Heart right ventricle (tissue), 16 donors: ENCODE measurements at regions not wholly inside any gene's neighbourhood (a gene's known extent, or its start where the extent isn't known, plus 50 kb on each side); places are given as distances from the start of the nearest gene placed in this dataset.

Experiments used
- ATAC-seq, 8 donors: fragments of 200-7000 bp; cut with Tn5 transposase; one replicate each; pipeline ENCODE4 v1.9.1; 2020; ENCODE audit warnings: mild to moderate bottlenecking in 8 of 8, moderate library complexity in 8 of 8, moderate number of reproducible peaks in 1 of 8
- DNase-seq, 2 donors: peaks; one replicate each; pipeline ENCODE4 v3.0.0-alpha.2; 2020
- H3K27ac ChIP-seq, 10 donors: fragments of 200-600 bp; sonication (generic) in 2 of 10; one replicate each; pipeline versions ENCODE4 v1.5.0 to v1.8.0; 2020 to 2022; ENCODE audit warnings: mild to moderate bottlenecking in 3 of 10
- H3K27me3 ChIP-seq, 7 donors: fragments of 200-600 bp; one replicate each; pipeline ENCODE4 v1.8.0; 2021 to 2022; ENCODE audit warnings: mild to moderate bottlenecking in 2 of 7
- H3K36me3 ChIP-seq, 9 donors: fragments of 200-600 bp; sonication (generic) in 1 of 9; one replicate each; pipeline versions ENCODE4 v1.5.0 to v1.8.0; 2020 to 2022; ENCODE audit warnings: mild to moderate bottlenecking in 2 of 9
- H3K4me1 ChIP-seq, 9 donors: fragments of 200-600 bp; sonication (generic) in 1 of 9; one replicate each; pipeline versions ENCODE4 v1.5.0 to v1.8.0; 2020 to 2022; ENCODE audit warnings: mild to moderate bottlenecking in 4 of 9
- H3K4me3 ChIP-seq, 10 donors: fragments of 200-600 bp; sonication (generic) in 2 of 10; one replicate each; pipeline versions ENCODE4 v1.5.0 to v1.8.0; 2020 to 2022; ENCODE audit warnings: mild to moderate bottlenecking in 7 of 10, moderate library complexity in 2 of 10
- H3K9me3 ChIP-seq, 11 donors: fragments of 200-600 bp in 10 of 11; sonication (generic) in 2 of 11; one replicate each; pipeline versions ENCODE4 v1.5.0 to v1.8.0; 2013 to 2022; ENCODE audit warnings: mild to moderate bottlenecking in 2 of 11, control low read depth in 1 of 11, moderate library complexity in 1 of 11
- CTCF ChIP-seq, 9 donors: fragments of 200-600 bp; sonication (generic) in 2 of 9; IDR thresholded peaks; one replicate each; pipeline versions ENCODE4 v1.5.0 to v1.8.0; 2021 to 2022; ENCODE audit warnings: antibody characterized with exemption in 9 of 9, mild to moderate bottlenecking in 5 of 9, moderate library complexity in 1 of 9
- WGBS, 2 donors: extraction: QIAGEN DNeasy Blood & Tissue Kit; methylation state at CpG; one replicate each; pipeline ENCODE4 v1.1.7; 2013; ENCODE audit warnings: inconsistent platforms in 1 of 2; 5-methylcytosine and 5-hydroxymethylcytosine counted together
- intact Hi-C, 10 donors: fragments of 100-400 bp; cut with DNase I; formaldehyde crosslinking; loops; one replicate each; pipeline versions ENCODE4 v1.11.1 to v1.14.2; 2022
- donor health status: Arrhythmogenic right ventricular cardiomyopathy.
- donor health status: ischemic (EF 13 %, LVEDD 7.1; RV severe dilation, severe dysfunction).
- donor health status: healthy with polysubstance abuse.
- donor health status: DM: no; HTN: yes; CAD: no.
- donor health status: DM: no; HTN: no; CAD: no.
- donor health status: ischemic (EF 25% LVEDD 6.9; RV normal size, moderate dysfunction).
- donor health status: ischemic (EF 25% LVEDD 5.7; RV mildly dilated, moderate dysfunction).
- donor health status: healthy.
- donor health status: DM: yes; HTN: yes; CAD: no.
- donor health status: Ischemic cardiomyopathy.
- donor health status: ischemic (EF 35%, LVEDD 5.7; RV mildly dilated, moderate dysfunction).
- donor health status: nonischemic (EF 11% LVEDD 7.7; RV severe dilation, severe dysfunction).
- donor health status: DM: yes; HTN: yes; CAD: no.
- donor health status: PGD.
- donor health status: ischemic (EF 29% LVEDD 5.4; RV normal size, mild dysfunction).
- donor health status: nonischemic (EF 23%, LVEDD 6.1; RV moderate dilation, normal function).

- Histone ChIP-seq H3K4me1 (no peaks in the 10 kb centered on the region), H3K27ac (no peak overlapping the region), H3K27me3 (no peaks in the 10 kb centered on the region), H3K9me3 (peaks cover 0 to 6% (median 0%) of the 10 kb centered on the region in 11 donors), H3K4me3 (no peak overlapping the region), H3K36me3 (no peaks in the 10 kb centered on the region)
- intact Hi-C loops, result no loop called here
- 77 to 78% methylated on average over 1 of the region's 1 CpG for WGBS, 2 donors
- TF ChIP-seq CTCF (IDR thresholded peaks at IDR 0.05), result no peak
- ATAC-seq (no peak), DNase-seq (no peak)
Observed at GRCh38 chr12:84537666-84538065, 374.9 kb downstream of the SLC6A15 start.

DNA sequence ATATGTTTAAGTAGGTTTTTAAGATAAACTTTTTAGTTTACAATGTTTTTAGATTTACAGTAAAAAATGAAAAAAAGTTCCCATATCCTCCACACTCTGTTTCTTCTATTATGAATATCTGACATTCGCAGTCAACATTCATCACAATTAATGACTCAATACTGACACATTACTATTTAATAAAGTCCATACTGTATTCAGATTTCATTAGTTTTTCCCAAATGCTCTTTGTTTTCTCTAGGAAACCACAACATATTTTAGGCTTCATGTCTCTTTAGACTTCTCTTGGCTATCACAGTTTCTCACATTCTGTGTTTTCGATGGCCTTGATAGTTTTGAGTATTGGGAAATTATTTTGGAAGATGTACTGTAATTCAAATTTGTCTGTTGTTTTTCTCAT is 399.8 kb downstream of the SLC6A15 start:
- WGBS, 2 donors, result 86 to 87% methylated on average over 2 of the region's 2 CpGs
- Histone ChIP-seq H3K36me3 (no peaks in the 10 kb centered on the region), H3K27ac (no peak overlapping the region), H3K27me3 (no peaks in the 10 kb centered on the region), H3K4me1 (peaks cover 0 to 15% (median 0%) of the 10 kb centered on the region in 9 donors), H3K9me3 (no peaks in the 10 kb centered on the region), H3K4me3 (no peak overlapping the region)
- TF ChIP-seq CTCF (IDR thresholded peaks at IDR 0.05), result no peak
- intact Hi-C loops, result no loop called here
- ATAC-seq (no peak), DNase-seq (no peak)

DNA sequence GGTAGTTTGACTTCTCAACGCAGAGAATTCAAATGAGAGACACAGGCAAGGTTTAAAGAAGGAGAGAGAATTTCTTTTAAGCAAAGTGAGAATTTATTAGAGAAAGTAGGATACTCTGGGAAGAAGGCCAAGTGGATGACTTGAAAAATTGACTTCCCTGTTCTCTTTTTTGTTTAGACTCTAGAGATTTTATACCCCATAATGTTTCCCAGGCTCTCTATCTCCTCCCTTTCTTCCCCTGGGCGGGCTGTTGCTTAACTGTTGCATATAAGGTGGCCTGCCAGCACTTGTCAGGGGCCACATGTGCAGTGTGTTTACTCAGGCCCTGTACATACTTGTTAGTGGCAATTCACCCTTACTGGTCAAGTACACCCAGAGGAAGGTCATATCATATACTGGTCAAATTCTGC is 403.7 kb downstream of the SLC6A15 start:
- Histone ChIP-seq H3K4me3 (no peak overlapping the region), H3K36me3 (no peaks in the 10 kb centered on the region), H3K9me3 (no peaks in the 10 kb centered on the region), H3K4me1 (peaks cover 0 to 26% (median 0%) of the 10 kb centered on the region in 9 donors), H3K27ac (peak overlapping the region in 5 of 10 donors; percentile 37 to 67 (median 52)), H3K27me3 (no peaks in the 10 kb centered on the region)
- intact Hi-C loops, result loop anchor here in 2 of 10 donors (10.0 kb wide), 1 partner anchor 1824 kb away; the partner anchor contains the start of gene TMTC2 (in 2 of the 2)
- TF ChIP-seq CTCF (IDR thresholded peaks at IDR 0.05), result no peak
- DNase-seq (no peak), ATAC-seq (peak in 7 of 8 donors; percentile 24 to 60 (median 53))
- 54 to 59% methylated on average over 2 of the region's 2 CpGs for WGBS, 2 donors

GRCh38 chr12:84507956-84508850 is 404.4 kb downstream of the SLC6A15 start:
- peaks cover 0 to 26% (median 0%) of the 10 kb centered on the region in 9 donors for H3K4me1 ChIP-seq
- H3K27me3 ChIP-seq, result no peaks in the 10 kb centered on the region
- H3K4me3 ChIP-seq, result no peak overlapping the region
- H3K27ac ChIP-seq, result peak overlapping the region in 5 of 10 donors; percentile 37 to 67 (median 52)
- H3K36me3 ChIP-seq, result no peaks in the 10 kb centered on the region
- peak in 1 of 2 donors; percentile 20 for DNase-seq
- peak; percentile 65 to 86 (median 76) for ATAC-seq
- intact Hi-C loops, result loop anchor here in 2 of 10 donors (10.0 kb wide), 1 partner anchor 1823 kb away; the partner anchor contains the start of gene TMTC2 (in 2 of the 2)
- TF ChIP-seq CTCF (IDR thresholded peaks at IDR 0.05), result peak in 4 of 9 donors; percentile 17 to 32 (median 22)
- H3K9me3 ChIP-seq, result no peaks in the 10 kb centered on the region
- 33 to 38% methylated on average over 6 of the region's 6 CpGs for WGBS, 2 donors
